Inferior parietal cortex (tissue), 1 donor: ENCODE measurements at regions not wholly inside any gene's neighbourhood (a gene's known extent, or its start where the extent isn't known, plus 50 kb on each side); places are given as distances from the start of the nearest gene placed in this dataset.
"Not testable (repeated sequence)": the region's sequence is repeated elsewhere in the genome, so short reads cannot be mapped to it uniquely, and the experiment has no call there.

Experiments
- DNase-seq: peaks from one replicate; pipeline ENCODE4 v3.0.0-alpha.2; 2016; ENCODE audit errors: extremely low spot score

GRCh38 chr4:128570387-128570975 is 239.0 kb upstream of the JADE1 start:
- DNase-seq, result no peak

- no peak for DNase-seq
Observed at GRCh38 chr4:128566693-128567092, 242.8 kb upstream of the JADE1 start.

GRCh38 chr4:128565565-128566186 is 243.8 kb upstream of the JADE1 start:
- DNase-seq, result no peak

DNA sequence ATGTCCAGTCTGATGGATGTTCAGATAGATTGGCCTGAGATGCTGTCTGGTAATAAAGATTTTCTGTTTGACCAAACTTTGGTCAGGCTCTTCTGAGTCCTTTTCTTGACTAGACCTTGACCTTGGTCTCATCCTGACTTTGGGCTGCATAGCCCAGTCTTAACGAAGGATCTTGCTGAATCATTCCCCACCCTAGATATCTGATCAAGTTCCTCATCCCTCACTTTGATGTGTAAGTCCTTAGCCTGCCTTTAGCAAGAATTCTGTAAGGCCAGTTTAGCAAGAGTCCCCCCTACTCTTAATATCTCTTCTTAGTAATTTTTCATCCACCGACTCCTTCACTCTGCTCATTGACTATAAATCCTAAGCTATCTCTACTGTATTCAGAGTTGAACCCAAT is 244.4 kb upstream of the JADE1 start:
- no peak for DNase-seq

DNA sequence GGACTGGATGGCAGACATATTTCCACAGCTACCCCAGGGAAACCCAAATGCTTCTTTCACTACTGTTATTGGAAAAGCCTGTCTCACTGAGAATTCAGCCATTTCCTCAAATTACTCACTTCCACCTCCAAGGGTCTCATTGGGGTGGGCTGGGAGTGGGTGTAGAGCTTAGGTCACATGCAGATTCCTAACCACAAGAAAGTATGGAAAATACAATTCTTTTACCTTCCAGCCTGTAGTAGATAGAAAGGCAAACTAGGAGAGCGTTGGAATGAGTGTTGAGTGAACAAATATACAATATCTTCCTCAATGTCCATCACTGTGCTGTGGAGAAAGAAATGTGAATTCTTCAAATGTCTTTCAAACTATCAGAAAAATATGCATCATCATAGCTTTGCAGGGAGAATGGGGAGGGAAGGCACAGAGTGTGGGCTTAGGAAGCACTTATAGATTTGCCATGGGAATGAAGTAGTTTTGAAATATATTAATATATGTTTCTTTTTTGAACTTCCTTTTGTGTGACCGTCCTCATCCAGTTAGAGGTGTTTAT is 245.3 kb upstream of the JADE1 start:
- DNase-seq, result no peak

DNA sequence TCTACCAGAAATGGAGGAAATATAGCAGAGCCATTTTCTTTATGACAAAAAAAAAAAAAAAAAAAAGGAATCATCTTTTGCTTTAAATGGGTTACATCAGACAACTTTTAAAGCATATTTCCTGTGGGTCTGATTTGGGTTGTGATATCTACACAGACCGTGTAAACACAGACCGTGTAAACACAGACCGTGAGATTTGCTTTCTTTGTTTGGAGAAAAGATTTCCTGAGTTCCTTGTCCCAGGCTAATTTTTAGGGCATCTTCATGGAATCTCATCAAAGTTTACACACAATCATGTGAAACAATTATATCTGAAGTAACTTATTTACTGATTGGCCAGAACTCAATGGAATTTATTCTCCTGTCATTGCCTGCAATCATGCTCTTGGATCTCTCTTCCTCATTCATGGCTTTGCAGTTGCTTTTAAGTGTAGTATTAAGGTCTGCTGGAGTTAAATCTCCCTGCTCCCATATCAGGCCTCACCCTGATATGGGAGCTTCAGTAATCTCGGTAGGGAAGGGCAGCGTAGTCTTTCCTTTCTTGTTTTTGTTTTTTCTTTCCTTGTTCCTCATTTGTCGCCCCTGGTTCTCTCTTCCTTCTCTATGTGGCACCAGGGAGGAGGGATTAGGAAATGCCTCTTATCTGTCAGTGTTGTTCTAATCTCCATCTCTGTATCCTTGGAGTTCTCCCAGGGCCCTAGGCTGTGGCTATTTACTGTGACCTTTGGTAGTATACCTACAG is 248.6 kb upstream of the JADE1 start:
- no peak for DNase-seq

- peak; percentile 22 for DNase-seq
Observed at GRCh38 chr4:128558896-128559679, 250.4 kb upstream of the JADE1 start.

DNA sequence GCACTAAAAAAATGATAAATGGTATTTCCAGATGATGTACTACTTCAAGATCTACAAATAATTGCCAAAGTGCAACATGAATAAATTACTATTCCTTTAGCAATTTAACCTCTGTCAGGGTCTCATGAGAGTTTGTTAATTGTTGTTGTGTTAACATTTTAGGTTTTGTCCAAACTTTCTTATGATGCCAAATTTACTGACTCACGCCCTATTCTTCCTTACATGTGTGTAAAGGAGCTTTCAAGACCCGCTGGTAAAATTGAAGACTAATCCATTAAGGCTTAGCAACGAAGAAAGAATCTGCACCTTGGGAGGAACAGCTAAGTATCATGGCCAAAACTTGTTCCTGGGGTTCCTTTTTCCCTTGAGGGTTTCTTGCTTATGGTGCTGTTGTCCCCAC is 252.7 kb upstream of the JADE1 start:
- no peak for DNase-seq

DNA sequence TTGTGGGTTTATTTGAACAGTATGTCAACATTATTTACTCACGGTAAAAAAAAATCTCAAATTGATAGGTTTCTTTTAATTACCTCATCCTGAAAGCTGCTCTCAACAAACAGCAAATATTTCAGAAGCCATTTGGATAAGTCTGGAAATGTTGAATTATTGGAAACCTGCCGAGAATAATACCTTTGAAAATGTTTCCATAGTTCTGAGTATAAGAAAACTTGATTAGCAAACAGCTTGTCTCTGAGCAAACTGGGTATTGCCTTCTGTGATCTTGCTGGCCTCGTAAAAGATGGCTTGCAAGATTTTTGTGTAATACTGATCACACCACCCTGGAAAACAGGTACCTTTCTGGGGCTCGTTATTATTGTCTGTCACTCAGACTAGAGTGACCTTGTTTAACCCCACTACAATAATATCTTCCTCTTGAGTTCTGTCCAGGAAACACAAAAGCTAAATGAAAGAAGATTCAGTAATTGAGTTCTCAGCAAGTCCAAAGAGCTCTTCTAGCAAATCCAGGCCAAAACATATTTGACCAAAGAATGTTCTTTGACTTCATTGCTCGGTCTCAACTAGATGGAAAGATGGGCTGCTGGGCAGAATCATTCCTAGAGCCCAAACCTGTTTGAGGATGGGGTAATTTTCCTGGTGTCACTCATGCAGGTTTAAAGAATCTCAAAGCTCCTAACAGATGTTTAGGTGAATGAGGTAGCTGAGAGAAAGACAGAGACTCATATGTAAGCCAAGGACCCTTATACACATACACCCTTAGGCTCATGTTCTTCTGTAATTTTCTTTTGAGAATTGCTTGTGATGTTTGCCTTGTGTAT is 255.6 kb upstream of the JADE1 start:
- no peak for DNase-seq

- DNase-seq, result no peak
Observed at GRCh38 chr4:128552586-128552907, 257.0 kb upstream of the JADE1 start.

DNA sequence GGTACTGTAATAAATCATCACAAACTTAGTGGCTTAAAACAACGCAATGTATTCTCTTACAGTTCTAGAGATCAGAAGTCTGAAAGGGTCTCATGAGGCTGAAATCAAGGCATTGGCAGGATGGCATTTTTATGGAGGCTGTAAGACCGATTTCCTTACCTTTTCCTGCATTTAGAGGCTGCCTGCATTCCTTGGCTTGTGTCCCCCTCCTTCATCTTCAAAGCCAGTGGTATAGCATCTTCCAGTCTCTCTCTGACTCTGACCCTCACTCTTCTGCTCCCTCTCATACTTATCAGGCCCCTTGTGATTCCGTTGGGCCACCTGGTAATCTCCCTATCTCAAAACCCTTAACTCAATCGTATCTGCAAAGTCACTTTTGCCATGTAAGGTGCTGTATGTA is 258.2 kb upstream of the JADE1 start:
- DNase-seq, result no peak

DNA sequence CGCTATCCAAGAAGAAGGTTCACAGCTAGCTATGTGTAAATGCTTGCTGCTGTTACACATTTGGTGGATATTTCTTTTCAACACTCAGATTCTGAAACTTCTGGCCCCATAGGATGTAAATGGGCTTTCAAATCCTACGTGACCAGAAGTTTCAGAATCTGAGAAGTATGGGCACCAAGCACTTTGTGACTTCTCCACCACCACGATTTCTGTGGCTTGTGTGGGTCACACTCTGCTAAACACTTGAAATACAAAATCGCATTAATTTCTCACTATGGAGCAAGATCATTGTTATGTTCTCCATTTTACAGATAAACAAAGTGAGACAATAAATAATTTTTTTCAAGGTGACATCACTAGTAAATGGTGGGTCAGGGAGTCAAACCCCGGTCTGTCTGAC is 259.4 kb upstream of the JADE1 start:
- DNase-seq, result no peak

DNA sequence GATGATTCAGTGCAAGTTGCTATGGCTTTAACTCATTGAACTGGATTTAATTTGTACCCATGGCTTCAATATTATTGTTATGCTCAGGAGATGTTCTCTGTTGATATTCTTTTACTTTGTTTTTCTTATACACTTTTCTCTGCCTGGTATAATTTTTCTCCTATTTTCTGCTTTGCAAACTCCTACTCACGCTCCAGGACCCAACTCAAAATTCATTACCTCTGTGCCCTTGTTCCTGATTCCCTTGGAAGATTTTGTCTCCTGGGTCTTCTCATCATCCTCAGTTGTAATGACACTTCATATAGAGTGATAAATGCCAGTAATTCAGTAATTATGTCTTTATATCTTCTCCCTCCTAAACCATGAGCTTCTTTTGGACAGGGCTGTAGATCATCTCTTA is 259.9 kb upstream of the JADE1 start:
- DNase-seq, result no peak

DNA sequence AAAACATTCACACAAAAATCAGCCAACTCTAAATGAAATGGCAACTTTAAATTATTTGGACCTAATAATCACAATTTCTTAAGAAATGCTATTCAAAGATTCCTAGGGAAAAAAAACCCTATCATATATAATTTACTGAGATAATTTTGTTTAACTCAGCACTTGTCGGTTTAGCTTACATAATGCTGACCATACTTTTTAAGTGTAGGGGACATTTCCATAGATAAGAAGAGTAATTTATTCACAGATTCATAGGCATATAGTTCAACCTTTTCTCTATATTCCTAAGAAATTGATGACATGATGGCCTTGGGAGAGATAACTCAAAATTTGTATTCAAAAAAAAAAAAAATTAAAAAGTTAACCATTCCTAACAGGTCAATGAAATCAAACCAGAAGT is 260.8 kb upstream of the PGRMC2 start:
- DNase-seq, result no peak

DNA sequence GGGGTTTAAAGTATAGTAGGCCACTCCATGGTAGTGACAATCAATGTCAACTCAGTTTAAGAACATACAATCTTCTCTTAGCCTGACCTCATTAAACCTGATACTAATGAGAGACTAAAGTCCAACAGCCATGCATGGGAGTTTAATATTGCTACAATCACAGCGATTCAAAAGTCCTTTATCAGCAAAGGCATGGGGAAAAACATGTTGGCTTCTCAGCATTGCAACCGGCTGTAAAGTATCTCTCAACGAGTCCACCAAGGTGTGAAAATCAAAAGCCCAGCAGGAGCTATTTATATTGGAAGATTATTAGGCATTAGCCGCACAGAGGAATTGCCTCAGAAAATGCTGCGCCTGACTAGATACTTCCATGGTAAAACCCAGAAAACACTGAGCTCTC is 256.7 kb upstream of the PGRMC2 start:
- no peak for DNase-seq

DNA sequence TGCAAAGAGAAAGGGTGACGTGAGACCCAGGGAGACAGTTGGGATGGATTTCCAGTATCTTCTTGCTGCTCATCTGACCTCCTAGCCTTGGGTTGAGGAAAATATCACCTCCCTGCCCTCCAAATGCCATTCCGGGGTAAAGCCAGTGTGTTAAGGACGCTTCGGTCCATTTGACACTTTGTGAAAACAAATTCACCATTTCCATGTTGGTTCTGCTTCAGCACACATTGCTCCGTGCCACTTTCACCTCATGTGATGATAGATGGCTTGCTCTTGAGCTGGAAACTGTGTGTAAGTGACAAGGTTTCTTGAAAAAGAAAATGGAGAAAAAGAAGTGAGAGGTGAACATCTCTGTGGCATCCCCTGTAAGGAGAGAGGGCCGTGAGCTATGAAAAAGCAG is 256.1 kb upstream of the PGRMC2 start:
- DNase-seq, result no peak

GRCh38 chr4:128542047-128542446 is 254.4 kb upstream of the PGRMC2 start:
- no peak for DNase-seq

DNA sequence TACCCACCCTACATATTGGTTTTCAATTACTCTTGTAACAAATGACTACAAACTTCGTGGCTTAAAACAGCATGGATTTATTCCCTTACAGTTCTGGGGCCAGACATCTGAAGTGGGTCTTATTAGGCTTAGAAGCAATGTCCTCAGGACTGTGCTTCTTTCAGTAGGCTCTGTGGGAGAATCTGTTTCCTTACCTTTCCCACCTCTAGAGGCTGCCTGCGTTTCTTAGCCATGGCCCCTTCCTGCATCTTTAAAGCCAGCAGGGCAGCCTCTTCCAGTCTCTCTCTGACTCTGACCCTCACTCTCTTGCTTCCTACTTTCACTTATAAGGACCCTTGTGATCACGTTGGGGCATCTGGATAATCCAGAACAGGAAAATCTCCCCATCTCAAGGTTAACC is 252.5 kb upstream of the PGRMC2 start:
- no peak for DNase-seq

DNA sequence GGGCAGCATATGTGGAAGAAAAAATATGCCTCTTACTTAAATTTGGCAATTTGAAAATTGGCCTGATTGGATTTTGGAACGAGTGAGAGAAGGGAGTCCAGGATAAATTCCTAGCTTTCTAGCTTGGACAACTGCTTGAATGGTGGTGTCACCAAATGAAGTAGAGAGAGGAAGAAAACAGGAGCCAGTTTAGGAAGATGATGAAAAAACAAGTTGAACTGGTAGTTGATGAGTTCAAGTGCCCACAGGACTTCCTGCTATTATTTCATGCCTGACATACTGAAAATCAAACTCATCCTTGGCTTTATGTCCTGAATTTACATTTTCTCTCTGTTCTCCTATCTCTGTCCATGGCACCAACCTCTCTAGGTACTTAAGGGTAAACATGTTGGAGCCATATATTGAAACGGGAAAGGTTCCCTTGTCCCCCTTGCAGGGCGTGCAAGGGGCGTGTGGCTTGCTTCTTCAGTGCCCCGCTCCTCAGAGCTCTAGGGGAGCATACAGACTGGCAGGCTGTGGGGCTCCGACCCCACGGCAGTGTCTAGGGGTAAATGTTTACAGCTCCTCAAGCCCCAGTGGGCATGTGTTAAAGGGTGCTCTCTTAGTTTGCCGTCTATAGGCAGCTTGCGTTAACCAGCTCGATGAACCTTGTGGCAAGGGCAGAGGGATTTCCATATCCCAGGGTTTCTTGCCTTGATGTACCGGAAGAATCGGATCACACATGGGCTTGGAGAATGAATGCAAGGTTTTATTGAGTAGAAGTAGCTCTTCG is 250.7 kb upstream of the PGRMC2 start:
- no peak for DNase-seq

- no peak for DNase-seq
Observed at GRCh38 chr4:128536746-128537145, 249.1 kb upstream of the PGRMC2 start.

- not testable (repeated sequence) for DNase-seq
Observed at GRCh38 chr4:128535510-128535909, 247.9 kb upstream of the PGRMC2 start.
